Testis (tissue), 2 donors: ENCODE measurements at regions not wholly inside any gene's neighbourhood (a gene's known extent, or its start where the extent isn't known, plus 50 kb on each side); places are given as distances from the start of the nearest gene placed in this dataset.

ENCODE experiments used
- DNase-seq: peaks from one replicate; pipeline ENCODE4 v3.0.0-alpha.2; 2019
- H3K27ac ChIP-seq, 2 donors: fragments of 200-600 bp; sonication (generic); one replicate each; pipeline ENCODE4 v1.5.1; 2019
- H3K27me3 ChIP-seq: fragments of 200-600 bp; sonication (generic); one replicate; pipeline ENCODE4 v1.5.1; 2019
- H3K36me3 ChIP-seq: fragments of 200-600 bp; sonication (generic); one replicate; pipeline ENCODE4 v1.5.1; 2017; ENCODE audit warnings: low read depth; ENCODE audit errors: missing control alignments
- H3K4me1 ChIP-seq: fragments of 200-600 bp; sonication (generic); one replicate; pipeline ENCODE4 v1.5.1; 2019
- H3K4me3 ChIP-seq, 2 donors: fragments of 200-600 bp; sonication (generic); one replicate each; pipeline ENCODE4 v1.5.1; 2017 to 2019
- H3K9me3 ChIP-seq: fragments of 200-600 bp; sonication (generic); one replicate; pipeline ENCODE4 v1.5.1; 2017
- CTCF ChIP-seq, 3 experiments: fragments of 450-650 bp in 2 of 3; fragments of 200-600 bp in 1 of 3; sonication (generic) in 1 of 3; IDR thresholded peaks; one replicate each; pipeline ENCODE4 v1.5.1; 2016 to 2019; ENCODE audit warnings: antibody characterized with exemption in 3 of 3, mild to moderate bottlenecking in 2 of 3, moderate library complexity in 1 of 3
- POLR2A ChIP-seq: fragments of 450-650 bp; IDR thresholded peaks from one replicate; pipeline ENCODE4 v1.6.1; 2017; ENCODE audit warnings: antibody characterized with exemption, mild to moderate bottlenecking, moderate library complexity
- WGBS, 2 donors: methylation state at CpG; one replicate each; pipeline ENCODE4 v1.1.5; 2018; 5-methylcytosine and 5-hydroxymethylcytosine counted together
- intact Hi-C: fragments of 100-400 bp; cut with DNase I; formaldehyde crosslinking; loops from one replicate; pipeline ENCODE4 v1.15.1; 2023; ENCODE audit warnings: low total_unique reads

- TF ChIP-seq POLR2A (no peak), CTCF (IDR thresholded peaks at IDR 0.05) (no peak)
- Histone ChIP-seq H3K4me1 (no peaks in the 10 kb centered on the region), H3K27ac (no peak overlapping the region), H3K36me3 (no peaks in the 10 kb centered on the region), H3K9me3 (no peaks in the 10 kb centered on the region), H3K27me3 (no peaks in the 10 kb centered on the region), H3K4me3 (no peak overlapping the region)
- DNase-seq: no peak
- intact Hi-C loops: no loop called here
- WGBS, 2 donors: 66 to 83% methylated on average over 4 of the region's 4 CpGs
Measured at GRCh38 chr14:56055511-56055910, 62.7 kb upstream of the PELI2 start.

GRCh38 chr14:56056031-56056430 is 62.2 kb upstream of the PELI2 start:
- DNase-seq: no peak
- Histone ChIP-seq H3K27ac (no peak overlapping the region), H3K36me3 (no peaks in the 10 kb centered on the region), H3K9me3 (no peaks in the 10 kb centered on the region), H3K4me1 (no peaks in the 10 kb centered on the region), H3K27me3 (no peaks in the 10 kb centered on the region), H3K4me3 (no peak overlapping the region)
- intact Hi-C loops: no loop called here
- WGBS, 2 donors: 46 to 68% methylated on average over 2 of the region's 2 CpGs
- TF ChIP-seq CTCF (IDR thresholded peaks at IDR 0.05) (no peak), POLR2A (no peak)

- WGBS, 2 donors: 87% methylated on average over 5 of the region's 5 CpGs
- intact Hi-C loops: no loop called here
Measured at GRCh38 chr14:56057071-56057741, 61.0 kb upstream of the PELI2 start.

GRCh38 chr14:56057767-56058166 is 60.4 kb upstream of the PELI2 start:
- Histone ChIP-seq H3K9me3 (no peaks in the 10 kb centered on the region), H3K4me1 (no peaks in the 10 kb centered on the region), H3K36me3 (no peaks in the 10 kb centered on the region), H3K27me3 (no peaks in the 10 kb centered on the region), H3K4me3 (no peak overlapping the region), H3K27ac (no peak overlapping the region)
- intact Hi-C loops: no loop called here
- WGBS, 2 donors: 87 to 90% methylated on average over 5 of the region's 5 CpGs
- DNase-seq: no peak
- TF ChIP-seq POLR2A (no peak), CTCF (IDR thresholded peaks at IDR 0.05) (no peak)

More at GRCh38 chr14:56057071-56057741, 61.0 kb upstream of the PELI2 start:
- Histone ChIP-seq H3K9me3 (no peaks in the 10 kb centered on the region), H3K27ac (no peak overlapping the region), H3K4me3 (no peak overlapping the region), H3K36me3 (no peaks in the 10 kb centered on the region), H3K27me3 (no peaks in the 10 kb centered on the region), H3K4me1 (no peaks in the 10 kb centered on the region)
- TF ChIP-seq CTCF (IDR thresholded peaks at IDR 0.05): no peak
- no peak for TF ChIP-seq POLR2A
- DNase-seq: no peak

GRCh38 chr14:56059054-56059453 is 59.2 kb upstream of the PELI2 start:
- Histone ChIP-seq H3K9me3 (no peaks in the 10 kb centered on the region), H3K27ac (no peak overlapping the region), H3K4me1 (no peaks in the 10 kb centered on the region), H3K36me3 (no peaks in the 10 kb centered on the region), H3K4me3 (no peak overlapping the region), H3K27me3 (no peaks in the 10 kb centered on the region)
- 87 to 89% methylated on average over 4 of the region's 4 CpGs for WGBS, 2 donors
- DNase-seq: no peak
- TF ChIP-seq POLR2A: no peak
- no peak for TF ChIP-seq CTCF (IDR thresholded peaks at IDR 0.05)
- intact Hi-C loops: no loop called here
